OCI-LY1 (cell line): ENCODE measurements at regions not wholly inside any gene's neighbourhood (a gene's known extent, or its start where the extent isn't known, plus 50 kb on each side); places are given as distances from the start of the nearest gene placed in this dataset.

ENCODE experiments used
- CTCF ChIP-seq: fragments of 200-600 bp; sonication (generic), shearing (Covaris generic); IDR thresholded peaks from 2 replicates; pipeline ENCODE4 v1.5.1; 2017; ENCODE audit warnings: mild to moderate bottlenecking, antibody characterized with exemption, low read length, moderate library complexity, mixed read lengths
- EZH2 ChIP-seq: fragments of 200-600 bp; sonication (generic), shearing (Covaris generic); IDR thresholded peaks from 2 replicates; pipeline ENCODE4 v1.8.0; 2017; ENCODE audit warnings: borderline replicate concordance, mixed run types, mild to moderate bottlenecking, antibody characterized with exemption, low read length, moderate library complexity, mixed read lengths

- TF ChIP-seq CTCF (no peak), EZH2 (no peak)
Observed at GRCh38 chr4:12875640-12876243, 608.4 kb downstream of the RAB28 start.
